HCT116 (cell line): ENCODE measurements at regions not wholly inside any gene's neighbourhood (a gene's known extent, or its start where the extent isn't known, plus 50 kb on each side); places are given as distances from the start of the nearest gene placed in this dataset.

Source experiments
- CEBPB ChIP-seq: IDR thresholded peaks from 2 replicates; pipeline ENCODE4 v1.6.1; 2012; ENCODE audit warnings: low read depth
- EZH2 ChIP-seq: fragments of 200-600 bp; sonication (generic); IDR thresholded peaks from 2 replicates; pipeline ENCODE4 v1.6.1; 2017; ENCODE audit warnings: antibody characterized with exemption, mixed run types
- EZH2phosphoT487 ChIP-seq: fragments of 200-600 bp; IDR thresholded peaks from 2 replicates; pipeline ENCODE4 v1.6.1; 2018; ENCODE audit warnings: antibody characterized with exemption, borderline replicate concordance
- JUND ChIP-seq: IDR thresholded peaks from 2 replicates; pipeline ENCODE4 v1.6.1; 2012
- POLR2A ChIP-seq: IDR thresholded peaks from 2 replicates; pipeline ENCODE4 v1.7.0; 2011; ENCODE audit warnings: borderline replicate concordance; ENCODE audit not compliant: insufficient read depth, insufficient read length; ENCODE audit errors: extremely low read depth
- RAD21 ChIP-seq: IDR thresholded peaks from 2 replicates; pipeline ENCODE4 v1.6.1; 2012; ENCODE audit warnings: low read depth, mild to moderate bottlenecking
- TCF7L2 ChIP-seq: IDR thresholded peaks from 2 replicates; pipeline ENCODE4 v1.7.0; 2011; ENCODE audit warnings: borderline replicate concordance, inconsistent platforms; ENCODE audit not compliant: insufficient read depth, insufficient read length; ENCODE audit errors: extremely low read depth
- YY1 ChIP-seq: IDR thresholded peaks from 2 replicates; pipeline ENCODE4 v1.6.1; 2011; ENCODE audit warnings: low read length, low read depth, moderate library complexity, mild to moderate bottlenecking; ENCODE audit not compliant: insufficient replicate concordance; ENCODE audit errors: extremely low read depth
- ZNF274 ChIP-seq: fragments of 200-500 bp; sonication (Bioruptor generic); IDR thresholded peaks from 2 replicates; pipeline ENCODE4 v1.6.1; 2014; ENCODE audit warnings: mild to moderate bottlenecking, low read depth, low read length, inconsistent platforms
- TF ChIP-seq, protein P1 (sequence below), 3 experiments: fragments of 200-600 bp in 1 of 3; sonication (generic) in 1 of 3; IDR thresholded peaks in 2 of 3; conservative IDR thresholded peaks in 1 of 3; 2 replicates each; pipeline ENCODE4 v1.5.1; 2012 to 2017; ENCODE audit warnings: low read depth in 2 of 3, low read length in 2 of 3, antibody characterized with exemption in 1 of 3, borderline replicate concordance in 1 of 3, control low read depth in 1 of 3, mild to moderate bottlenecking in 1 of 3, mixed read lengths in 1 of 3, mixed run types in 1 of 3, moderate library complexity in 1 of 3; ENCODE audit not compliant: insufficient read depth in 1 of 3

DNA sequence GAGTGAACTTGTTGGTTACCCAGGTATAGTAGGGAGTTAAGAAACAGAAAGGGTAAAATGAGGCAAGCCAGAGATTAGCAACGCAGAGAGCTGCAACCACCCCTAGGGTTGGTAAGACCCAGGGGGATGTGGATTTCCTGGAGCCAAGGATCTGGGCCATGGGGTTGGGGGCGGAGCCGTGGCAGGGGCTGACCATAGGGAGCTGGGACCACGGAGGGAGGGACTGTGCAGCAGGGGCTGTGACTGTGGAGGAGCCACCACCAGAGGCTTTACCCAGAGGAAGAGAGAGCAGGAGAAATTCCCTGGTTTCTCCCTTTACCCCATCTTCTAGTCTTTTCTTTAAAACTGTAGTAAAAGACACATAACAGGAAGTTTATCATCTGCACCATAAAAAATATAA, 58.6 kb upstream of the BAIAP2L1 start:
- TF ChIP-seq RAD21 (no peak), YY1 (no peak), JUND (no peak), CEBPB (no peak), POLR2A (no peak), EZH2 (no peak), TCF7L2 (no peak), EZH2phosphoT487 (no peak), ZNF274 (no peak)
- TF ChIP-seq, protein P1, sequence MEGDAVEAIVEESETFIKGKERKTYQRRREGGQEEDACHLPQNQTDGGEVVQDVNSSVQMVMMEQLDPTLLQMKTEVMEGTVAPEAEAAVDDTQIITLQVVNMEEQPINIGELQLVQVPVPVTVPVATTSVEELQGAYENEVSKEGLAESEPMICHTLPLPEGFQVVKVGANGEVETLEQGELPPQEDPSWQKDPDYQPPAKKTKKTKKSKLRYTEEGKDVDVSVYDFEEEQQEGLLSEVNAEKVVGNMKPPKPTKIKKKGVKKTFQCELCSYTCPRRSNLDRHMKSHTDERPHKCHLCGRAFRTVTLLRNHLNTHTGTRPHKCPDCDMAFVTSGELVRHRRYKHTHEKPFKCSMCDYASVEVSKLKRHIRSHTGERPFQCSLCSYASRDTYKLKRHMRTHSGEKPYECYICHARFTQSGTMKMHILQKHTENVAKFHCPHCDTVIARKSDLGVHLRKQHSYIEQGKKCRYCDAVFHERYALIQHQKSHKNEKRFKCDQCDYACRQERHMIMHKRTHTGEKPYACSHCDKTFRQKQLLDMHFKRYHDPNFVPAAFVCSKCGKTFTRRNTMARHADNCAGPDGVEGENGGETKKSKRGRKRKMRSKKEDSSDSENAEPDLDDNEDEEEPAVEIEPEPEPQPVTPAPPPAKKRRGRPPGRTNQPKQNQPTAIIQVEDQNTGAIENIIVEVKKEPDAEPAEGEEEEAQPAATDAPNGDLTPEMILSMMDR (IDR thresholded peaks at IDR 0.05 in 2 of 3, conservative IDR thresholded peaks at IDR 0.05 in 1 of 3; ENCODE audit: borderline replicate concordance in 1 of 3, insufficient read depth in 1 of 3, low read depth in 2 of 3, low read length in 2 of 3): no peak
